ENCODE measurements at regions not wholly inside any gene's neighbourhood (a gene's known extent, or its start where the extent isn't known, plus 50 kb on each side); places are given as distances from the start of the nearest gene placed in this dataset.

GRCh38 chr4:19910861-19911525, 340.7 kb upstream of the SLIT2 start:
- ChIA-PET CTCF (no interaction called here), POLR2A (no interaction called here)
- Histone ChIP-seq H3K27me3 (ENCODE audit: control insufficient read depth, insufficient read depth, low read length) (no peaks in the 10 kb centered on the region), H3K4me3 (ENCODE audit: low read depth, low read length) (no peak overlapping the region), H3K9me3 (ENCODE audit: control insufficient read depth, insufficient read depth, low read length) (no peaks in the 10 kb centered on the region), H3K27ac (ENCODE audit: low read depth, low read length) (no peak overlapping the region)
- no peak for TF ChIP-seq CTCF (IDR thresholded peaks at IDR 0.05; ENCODE audit: low read depth, low read length)
- DNase-seq (ENCODE audit: low read depth, low spot score), result no peak

- Histone ChIP-seq H3K27me3 (ENCODE audit: control insufficient read depth, insufficient read depth, low read length) (no peaks in the 10 kb centered on the region), H3K27ac (ENCODE audit: low read depth, low read length) (no peak overlapping the region), H3K4me3 (ENCODE audit: low read depth, low read length) (no peak overlapping the region), H3K9me3 (ENCODE audit: control insufficient read depth, insufficient read depth, low read length) (no peaks in the 10 kb centered on the region)
- no peak for DNase-seq (ENCODE audit: low read depth, low spot score)
- ChIA-PET CTCF (no interaction called here), POLR2A (no interaction called here)
- TF ChIP-seq CTCF (IDR thresholded peaks at IDR 0.05; ENCODE audit: low read depth, low read length), result no peak
Observed at GRCh38 chr4:19905024-19905423, 346.7 kb upstream of the SLIT2 start.

GRCh38 chr4:19888587-19888986, 363.1 kb upstream of the SLIT2 start:
- DNase-seq (ENCODE audit: low read depth, low spot score), result no peak
- Histone ChIP-seq H3K4me3 (ENCODE audit: low read depth, low read length) (no peak overlapping the region), H3K27me3 (ENCODE audit: control insufficient read depth, insufficient read depth, low read length) (no peaks in the 10 kb centered on the region), H3K9me3 (ENCODE audit: control insufficient read depth, insufficient read depth, low read length) (no peaks in the 10 kb centered on the region; the same call in 1 of the 2 replicates), H3K27ac (ENCODE audit: low read depth, low read length) (no peak overlapping the region)
- POLR2A ChIA-PET, result no interaction called here
- CTCF ChIA-PET, result interaction anchor here (0.7 kb wide), 1 partner anchor 360 kb away, joined by 3 read pairs; no protein-coding TSS in a partner anchor
- TF ChIP-seq CTCF (IDR thresholded peaks at IDR 0.05; ENCODE audit: low read depth, low read length), result no peak

- CTCF ChIA-PET, result interaction anchor here (0.9 to 2.0 kb wide), 2 partner anchors 12 to 364 kb away, joined by 3 to 6 read pairs; no protein-coding TSS in a partner anchor
- POLR2A ChIA-PET, result no interaction called here
- TF ChIP-seq CTCF (IDR thresholded peaks at IDR 0.05; ENCODE audit: low read depth, low read length), result no peak
- Histone ChIP-seq H3K27ac (ENCODE audit: low read depth, low read length) (no peak overlapping the region), H3K4me3 (ENCODE audit: low read depth, low read length) (no peak overlapping the region), H3K9me3 (ENCODE audit: control insufficient read depth, insufficient read depth, low read length) (no peaks in the 10 kb centered on the region; the same call in 1 of the 2 replicates), H3K27me3 (ENCODE audit: control insufficient read depth, insufficient read depth, low read length) (no peaks in the 10 kb centered on the region)
- DNase-seq (ENCODE audit: low read depth, low spot score), result no peak
Observed at GRCh38 chr4:19883841-19884240, 367.9 kb upstream of the SLIT2 start.

- H3K4me3 ChIP-seq (ENCODE audit: low read depth, low read length), result no peak overlapping the region
- no peak for DNase-seq (ENCODE audit: low read depth, low spot score)
- CTCF ChIA-PET, result no interaction called here
Observed at GRCh38 chr4:19880206-19880605, 371.5 kb upstream of the SLIT2 start.

More at GRCh38 chr4:19880206-19880605, 371.5 kb upstream of the SLIT2 start:
- no peak for TF ChIP-seq CTCF (IDR thresholded peaks at IDR 0.05; ENCODE audit: low read depth, low read length)
- Histone ChIP-seq H3K27me3 (ENCODE audit: control insufficient read depth, insufficient read depth, low read length) (no peaks in the 10 kb centered on the region), H3K9me3 (ENCODE audit: control insufficient read depth, insufficient read depth, low read length) (no peaks in the 10 kb centered on the region), H3K27ac (ENCODE audit: low read depth, low read length) (no peak overlapping the region)
- POLR2A ChIA-PET, result no interaction called here
